HCT116 (cell line): ENCODE measurements at regions not wholly inside any gene's neighbourhood (a gene's known extent, or its start where the extent isn't known, plus 50 kb on each side); places are given as distances from the start of the nearest gene placed in this dataset.

Source experiments
- ATAC-seq: fragments of 200-7000 bp; cut with Tn5 transposase; 2 replicates; pipeline ENCODE4 v1.9.1; 2020; ENCODE audit warnings: mild to moderate bottlenecking, moderate library complexity
- BruUV-seq: library from RNA; stranded (reverse); fragments of 400-500 nt; replicated peaks from 2 replicates; lab custom pipeline; 2021; lab: Mats Ljungman, UMichigan
- CTCF ChIA-PET: fragments of 300-600 bp; sonication (Branson Sonifier 250); formaldehyde crosslinking; loops from one replicate; lab custom pipeline; 2021; ENCODE audit warnings: antibody characterized with exemption; lab: Charles Lee
- POLR2A ChIA-PET: fragments of 300-600, 350-600 bp; sonication (Branson Sonifier 250); formaldehyde crosslinking; loops from one replicate; lab custom pipeline; 2021; ENCODE audit warnings: antibody characterized with exemption; lab: Charles Lee
- RAD21 ChIA-PET, 2 experiments: fragments of 300-600 bp; sonication (Branson Sonifier 250); formaldehyde crosslinking; loops; one replicate each; lab custom pipeline; 2023; ENCODE audit warnings: low total read pairs in 2 of 2; ENCODE audit not compliant: uncharacterized antibody in 2 of 2, unreplicated experiment in 2 of 2, low non-redundant PET in 1 of 2; lab: Charles Lee
- DNase-seq: peaks from one replicate; pipeline ENCODE4 v3.0.0-alpha.2; 2010; ENCODE audit warnings: low read depth, low spot score
- H2AFZ ChIP-seq: fragments of 200-600 bp; shearing (Covaris generic), sonication (generic); 2 replicates; pipeline ENCODE4 v1.6.1; 2017; ENCODE audit warnings: low read depth, mixed run types, mixed read lengths, antibody characterized with exemption, low read length; ENCODE audit not compliant: poor library complexity, severe bottlenecking
- H3K27ac ChIP-seq: 2 replicates; pipeline ENCODE4 v1.5.1; 2012; ENCODE audit warnings: low read depth, low read length
- H3K27me3 ChIP-seq: fragments of 200-600 bp; sonication (generic); 2 replicates; pipeline ENCODE4 v1.6.1; 2016; ENCODE audit warnings: mixed run types, low read length, mixed read lengths; ENCODE audit not compliant: insufficient read depth
- H3K36me3 ChIP-seq, 2 experiments: fragments of 200-500 bp in 1 of 2; fragments of 200-600 bp in 1 of 2; sonication (Bioruptor generic) in 1 of 2; sonication (generic) in 1 of 2; 2 replicates each; pipeline versions ENCODE4 v1.5.1 to v1.6.1; 2014 to 2016; ENCODE audit warnings: low read length in 2 of 2, inconsistent platforms in 1 of 2, mixed read lengths in 1 of 2, mixed run types in 1 of 2; ENCODE audit not compliant: insufficient read depth in 2 of 2, control insufficient read depth in 1 of 2
- H3K4me1 ChIP-seq, 2 experiments: fragments of 200-600 bp in 1 of 2; sonication (generic) in 1 of 2; 2 replicates each; pipeline versions ENCODE4 v1.5.1 to v1.6.1; 2012 to 2017; ENCODE audit warnings: low read length in 2 of 2, inconsistent platforms in 1 of 2, mild to moderate bottlenecking in 1 of 2, mixed read lengths in 1 of 2, mixed run types in 1 of 2, moderate library complexity in 1 of 2; ENCODE audit not compliant: insufficient read depth in 2 of 2, control insufficient read depth in 1 of 2
- H3K4me2 ChIP-seq: fragments of 200-600 bp; sonication (generic); 2 replicates; pipeline ENCODE4 v1.6.1; 2017; ENCODE audit warnings: mixed run types, low read length, mixed read lengths
- H3K4me3 ChIP-seq, 2 experiments: fragments of 200-600 bp in 1 of 2; sonication (generic) in 1 of 2; replicated peaks in 1 of 2; 2 replicates each; pipeline ENCODE4 v1.5.1; 2011 to 2016; ENCODE audit warnings: low read length in 2 of 2, control low read depth in 1 of 2, low read depth in 1 of 2, mild to moderate bottlenecking in 1 of 2, mixed read lengths in 1 of 2, mixed run types in 1 of 2
- H3K79me2 ChIP-seq: fragments of 200-600 bp; sonication (generic); 2 replicates; pipeline ENCODE4 v1.6.1; 2017; ENCODE audit warnings: mild to moderate bottlenecking, mixed run types, low read length, moderate library complexity, mixed read lengths; ENCODE audit not compliant: insufficient read depth
- H3K9ac ChIP-seq: fragments of 200-600 bp; sonication (generic); 2 replicates; pipeline ENCODE4 v1.6.1; 2016; ENCODE audit warnings: low read length, mixed read lengths
- H3K9me2 ChIP-seq: fragments of 200-600 bp; sonication (generic), shearing (Covaris generic); 2 replicates; pipeline ENCODE4 v1.6.1; 2017; ENCODE audit warnings: mixed run types, mild to moderate bottlenecking, moderate library complexity; ENCODE audit not compliant: insufficient read depth
- H3K9me3 ChIP-seq, 2 experiments: fragments of 200-500 bp in 1 of 2; fragments of 200-600 bp in 1 of 2; sonication (Bioruptor generic) in 1 of 2; sonication (generic) in 1 of 2; 2 replicates each; pipeline ENCODE4 v1.6.1; 2014 to 2017; ENCODE audit warnings: low read length in 2 of 2, mixed read lengths in 2 of 2, inconsistent platforms in 1 of 2, low read depth in 1 of 2, mild to moderate bottlenecking in 1 of 2, mixed run types in 1 of 2, moderate library complexity in 1 of 2; ENCODE audit not compliant: control insufficient read depth in 1 of 2, insufficient read depth in 1 of 2
- H4K20me1 ChIP-seq: fragments of 200-600 bp; sonication (generic), shearing (Covaris generic); 2 replicates; pipeline ENCODE4 v1.6.1; 2017; ENCODE audit warnings: mixed run types, mild to moderate bottlenecking, moderate library complexity; ENCODE audit not compliant: insufficient read depth
- ATF3 ChIP-seq: IDR thresholded peaks from 2 replicates; pipeline ENCODE4 v1.6.1; 2012
- CEBPB ChIP-seq: IDR thresholded peaks from 2 replicates; pipeline ENCODE4 v1.6.1; 2012; ENCODE audit warnings: low read depth
- CTCF ChIP-seq, 3 experiments: fragments of 200-600 bp in 1 of 3; sonication (generic) in 1 of 3; IDR thresholded peaks in 2 of 3; conservative IDR thresholded peaks in 1 of 3; 2 replicates each; pipeline ENCODE4 v1.5.1; 2012 to 2017; ENCODE audit warnings: low read depth in 2 of 3, low read length in 2 of 3, antibody characterized with exemption in 1 of 3, borderline replicate concordance in 1 of 3, control low read depth in 1 of 3, mild to moderate bottlenecking in 1 of 3, mixed read lengths in 1 of 3, mixed run types in 1 of 3, moderate library complexity in 1 of 3; ENCODE audit not compliant: insufficient read depth in 1 of 3
- ELF1 ChIP-seq: IDR thresholded peaks from 2 replicates; pipeline ENCODE4 v1.6.1; 2012; ENCODE audit warnings: low read depth, borderline replicate concordance
- EZH2 ChIP-seq: fragments of 200-600 bp; sonication (generic); IDR thresholded peaks from 2 replicates; pipeline ENCODE4 v1.6.1; 2017; ENCODE audit warnings: antibody characterized with exemption, mixed run types
- FOSL1 ChIP-seq: IDR thresholded peaks from 2 replicates; pipeline ENCODE4 v1.6.1; 2012; ENCODE audit warnings: low read depth
- REST ChIP-seq: IDR thresholded peaks from 2 replicates; pipeline ENCODE4 v1.6.1; 2012; ENCODE audit warnings: low read depth
- SP1 ChIP-seq: IDR thresholded peaks from 2 replicates; pipeline ENCODE4 v1.6.1; 2012; ENCODE audit warnings: low read depth
- YY1 ChIP-seq: IDR thresholded peaks from 2 replicates; pipeline ENCODE4 v1.6.1; 2011; ENCODE audit warnings: low read length, low read depth, moderate library complexity, mild to moderate bottlenecking; ENCODE audit not compliant: insufficient replicate concordance; ENCODE audit errors: extremely low read depth
- ZFX ChIP-seq: fragments of 450-650 bp; IDR thresholded peaks from 2 replicates; pipeline ENCODE4 v1.6.1; 2017
- ZNF274 ChIP-seq: fragments of 200-500 bp; sonication (Bioruptor generic); IDR thresholded peaks from 2 replicates; pipeline ENCODE4 v1.6.1; 2014; ENCODE audit warnings: mild to moderate bottlenecking, low read depth, low read length, inconsistent platforms
- intact Hi-C: fragments of 100-400 bp; cut with micrococcal nuclease; formaldehyde crosslinking; loops from 2 replicates; pipeline ENCODE4 v1.10.0; 2022
- TF ChIP-seq, protein P1 (sequence below): IDR thresholded peaks from 2 replicates; pipeline ENCODE4 v1.6.1; 2012
- TF ChIP-seq, protein P2 (sequence below): IDR thresholded peaks from 2 replicates; pipeline ENCODE4 v1.6.1; 2011; ENCODE audit warnings: mild to moderate bottlenecking, low read length, moderate library complexity; ENCODE audit not compliant: insufficient replicate concordance; ENCODE audit errors: extremely low read depth

- TF ChIP-seq EZH2, result no peak
- no peak for TF ChIP-seq ATF3
- TF ChIP-seq, protein P1, sequence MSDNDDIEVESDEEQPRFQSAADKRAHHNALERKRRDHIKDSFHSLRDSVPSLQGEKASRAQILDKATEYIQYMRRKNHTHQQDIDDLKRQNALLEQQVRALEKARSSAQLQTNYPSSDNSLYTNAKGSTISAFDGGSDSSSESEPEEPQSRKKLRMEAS, result no peak
- no peak for TF ChIP-seq FOSL1
- TF ChIP-seq, all 23 proteins: peak for 0
Measured at GRCh38 chr7:65238785-65239184, 134.9 kb upstream of the ZNF92 start (continued).

- ATAC-seq, result no peak
Measured at GRCh38 chr7:65235586-65235985, 138.1 kb upstream of the ZNF92 start.

More at GRCh38 chr7:65235586-65235985, 138.1 kb upstream of the ZNF92 start:
- no peaks in the 10 kb centered on the region for H3K9me3 ChIP-seq
- no peaks in the 10 kb centered on the region for H3K79me2 ChIP-seq
- RAD21 ChIA-PET, result no interaction called here
- no peaks in the 10 kb centered on the region for H3K36me3 ChIP-seq
- TF ChIP-seq, protein P2, sequence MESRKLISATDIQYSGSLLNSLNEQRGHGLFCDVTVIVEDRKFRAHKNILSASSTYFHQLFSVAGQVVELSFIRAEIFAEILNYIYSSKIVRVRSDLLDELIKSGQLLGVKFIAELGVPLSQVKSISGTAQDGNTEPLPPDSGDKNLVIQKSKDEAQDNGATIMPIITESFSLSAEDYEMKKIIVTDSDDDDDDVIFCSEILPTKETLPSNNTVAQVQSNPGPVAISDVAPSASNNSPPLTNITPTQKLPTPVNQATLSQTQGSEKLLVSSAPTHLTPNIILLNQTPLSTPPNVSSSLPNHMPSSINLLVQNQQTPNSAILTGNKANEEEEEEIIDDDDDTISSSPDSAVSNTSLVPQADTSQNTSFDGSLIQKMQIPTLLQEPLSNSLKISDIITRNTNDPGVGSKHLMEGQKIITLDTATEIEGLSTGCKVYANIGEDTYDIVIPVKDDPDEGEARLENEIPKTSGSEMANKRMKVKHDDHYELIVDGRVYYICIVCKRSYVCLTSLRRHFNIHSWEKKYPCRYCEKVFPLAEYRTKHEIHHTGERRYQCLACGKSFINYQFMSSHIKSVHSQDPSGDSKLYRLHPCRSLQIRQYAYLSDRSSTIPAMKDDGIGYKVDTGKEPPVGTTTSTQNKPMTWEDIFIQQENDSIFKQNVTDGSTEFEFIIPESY, result no peak
- TF ChIP-seq FOSL1 (no peak), YY1 (no peak), REST (no peak), ZFX (no peak), ATF3 (no peak), CEBPB (no peak), ZNF274 (no peak), SP1 (no peak), ELF1 (no peak), CTCF (IDR thresholded peaks at IDR 0.05 in 2 of 3, conservative IDR thresholded peaks at IDR 0.05 in 1 of 3; ENCODE audit: borderline replicate concordance in 1 of 3, insufficient read depth in 1 of 3, low read depth in 2 of 3, low read length in 2 of 3) (no peak)
- no peak overlapping the region for H3K9ac ChIP-seq
- CTCF ChIA-PET, result no interaction called here
- H3K27ac ChIP-seq, result no peak overlapping the region
- H3K4me1 ChIP-seq, result peaks cover 0 to 5% of the 10 kb centered on the region in 2 experiments; a peak in 1 of 4 replicates
- H3K4me3 ChIP-seq, result no peak overlapping the region
- no peak overlapping the region for H3K4me2 ChIP-seq
- BruUV-seq, result no TSS peak
- no peaks in the 10 kb centered on the region for H3K9me2 ChIP-seq
- DNase-seq, result no peak
- no peaks in the 10 kb centered on the region for H3K27me3 ChIP-seq
- POLR2A ChIA-PET, result no interaction called here
- H2AFZ ChIP-seq, result no peak overlapping the region
- H4K20me1 ChIP-seq, result no peaks in the 10 kb centered on the region
- intact Hi-C loops, result no loop called here
